GM12873 (cell line): ENCODE measurements at regions not wholly inside any gene's neighbourhood (a gene's known extent, or its start where the extent isn't known, plus 50 kb on each side); places are given as distances from the start of the nearest gene placed in this dataset.

Experiments
- TF ChIP-seq, protein P1 (sequence below): IDR thresholded peaks from 2 replicates; pipeline ENCODE4 v1.5.1; 2012; ENCODE audit warnings: low read depth, mild to moderate bottlenecking, moderate library complexity, low read length, control low read depth; ENCODE audit not compliant: insufficient read depth; ENCODE audit errors: missing control alignments

DNA sequence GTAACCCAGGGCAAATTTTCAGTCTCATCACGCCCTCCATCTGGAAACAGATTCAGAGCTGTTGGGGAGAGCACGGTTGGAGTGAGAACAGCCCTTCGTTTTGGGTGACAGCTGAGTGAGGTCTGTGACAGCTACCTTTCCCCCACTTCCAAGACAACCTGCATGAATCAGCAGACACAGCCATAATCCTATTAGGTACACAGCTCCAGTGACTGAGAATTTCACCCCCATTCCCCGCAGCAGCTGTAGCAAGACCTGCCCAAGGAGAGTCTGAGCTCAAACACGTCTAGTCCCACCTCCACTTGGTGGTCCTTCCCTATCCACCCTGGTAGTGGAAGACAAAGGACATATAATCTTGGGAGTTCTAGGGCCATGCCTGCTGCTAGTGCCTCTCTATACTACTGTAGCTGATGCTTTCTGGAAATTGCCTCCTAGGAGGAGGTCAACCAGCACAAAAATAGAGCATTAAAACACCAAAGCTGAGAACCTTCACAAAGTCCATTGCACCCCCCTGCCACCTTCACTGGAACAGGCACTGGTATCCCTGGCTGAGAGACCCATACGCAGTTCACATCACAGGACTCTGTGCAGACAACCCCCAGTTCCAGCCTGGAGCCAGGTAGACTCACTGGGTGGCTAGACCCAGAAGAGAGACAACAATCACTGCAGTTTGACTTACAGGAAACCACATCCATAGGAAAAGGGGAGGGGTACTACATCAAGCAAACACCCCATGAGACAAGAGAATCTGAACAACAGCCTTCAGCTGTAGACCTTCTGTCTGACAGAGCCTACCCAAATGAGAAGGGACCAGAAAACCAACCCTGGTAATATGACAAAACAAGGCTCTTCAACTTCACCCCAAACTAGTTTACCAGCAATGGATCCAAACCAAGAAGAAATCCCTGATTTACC lies 448.6 kb upstream of the CBLB start:
- TF ChIP-seq, protein P1, sequence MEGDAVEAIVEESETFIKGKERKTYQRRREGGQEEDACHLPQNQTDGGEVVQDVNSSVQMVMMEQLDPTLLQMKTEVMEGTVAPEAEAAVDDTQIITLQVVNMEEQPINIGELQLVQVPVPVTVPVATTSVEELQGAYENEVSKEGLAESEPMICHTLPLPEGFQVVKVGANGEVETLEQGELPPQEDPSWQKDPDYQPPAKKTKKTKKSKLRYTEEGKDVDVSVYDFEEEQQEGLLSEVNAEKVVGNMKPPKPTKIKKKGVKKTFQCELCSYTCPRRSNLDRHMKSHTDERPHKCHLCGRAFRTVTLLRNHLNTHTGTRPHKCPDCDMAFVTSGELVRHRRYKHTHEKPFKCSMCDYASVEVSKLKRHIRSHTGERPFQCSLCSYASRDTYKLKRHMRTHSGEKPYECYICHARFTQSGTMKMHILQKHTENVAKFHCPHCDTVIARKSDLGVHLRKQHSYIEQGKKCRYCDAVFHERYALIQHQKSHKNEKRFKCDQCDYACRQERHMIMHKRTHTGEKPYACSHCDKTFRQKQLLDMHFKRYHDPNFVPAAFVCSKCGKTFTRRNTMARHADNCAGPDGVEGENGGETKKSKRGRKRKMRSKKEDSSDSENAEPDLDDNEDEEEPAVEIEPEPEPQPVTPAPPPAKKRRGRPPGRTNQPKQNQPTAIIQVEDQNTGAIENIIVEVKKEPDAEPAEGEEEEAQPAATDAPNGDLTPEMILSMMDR = no peak

DNA sequence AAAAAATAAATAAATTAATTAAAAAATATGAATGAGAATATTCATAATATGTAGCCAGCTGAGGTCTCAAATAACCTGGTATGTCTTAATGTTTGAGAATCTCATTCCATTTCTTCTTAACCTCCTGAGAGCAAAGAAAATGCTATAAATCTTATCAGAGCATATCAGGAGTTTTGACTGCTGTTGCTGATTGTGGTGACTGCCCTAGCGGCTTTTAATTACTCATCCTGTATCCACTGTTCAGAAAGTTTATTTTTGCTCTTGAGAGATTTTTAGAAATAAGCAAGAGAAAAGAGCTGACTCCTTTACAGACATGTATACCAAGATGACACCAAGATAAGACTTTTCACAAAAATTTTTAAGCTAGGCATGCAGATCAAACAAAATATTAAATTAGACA lies 454.8 kb upstream of the CBLB start:
- TF ChIP-seq, protein P1 = no peak

DNA sequence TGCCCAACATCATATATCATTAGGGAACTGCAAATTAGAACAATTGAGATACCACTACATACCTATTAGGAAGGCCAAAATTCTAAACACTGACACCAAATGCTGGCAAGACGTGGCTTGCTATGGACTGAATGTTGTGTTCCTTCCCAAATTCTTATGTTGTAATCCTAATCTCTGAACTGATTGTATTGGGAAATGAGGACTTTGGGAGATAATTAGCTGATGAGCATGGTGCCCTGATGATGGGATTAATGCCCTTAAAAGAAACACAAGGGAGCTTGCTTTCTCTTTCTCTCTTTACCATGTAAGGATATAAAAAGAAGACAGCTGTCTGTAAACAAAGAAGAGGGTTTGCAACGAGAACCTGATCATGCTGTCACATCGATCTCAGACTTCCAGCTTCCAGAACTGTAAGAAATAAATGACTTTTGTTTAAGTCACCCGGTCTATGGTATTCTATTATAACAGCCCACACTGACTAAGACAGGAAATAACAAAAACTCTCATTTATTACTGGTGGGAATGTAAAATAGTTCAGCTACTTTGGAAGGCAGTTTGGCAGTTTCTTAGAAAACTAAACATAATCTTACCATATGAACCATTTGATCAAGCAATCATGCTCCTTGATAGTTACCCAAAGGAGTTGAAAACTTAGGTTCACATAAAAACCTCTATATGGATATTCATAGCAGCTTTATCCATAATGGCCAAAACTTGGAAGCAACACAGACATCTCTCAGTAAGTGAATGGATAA lies 458.3 kb upstream of the CBLB start:
- TF ChIP-seq, protein P1 = no peak

DNA sequence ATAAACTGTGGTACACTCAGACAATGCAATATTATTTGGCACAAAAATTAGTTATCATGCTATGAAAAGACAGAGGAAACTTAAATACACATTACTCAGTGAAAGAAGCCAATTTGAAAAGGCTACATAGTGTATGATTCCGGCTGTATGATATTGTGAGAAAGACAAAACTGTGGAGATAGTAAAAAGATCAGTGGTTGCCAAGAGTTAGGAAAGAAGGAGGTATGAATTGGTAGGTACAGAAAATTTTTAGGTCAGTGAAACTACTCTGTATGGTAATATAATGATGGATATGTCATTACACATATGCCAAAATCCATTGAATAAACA lies 458.8 kb upstream of the CBLB start:
- TF ChIP-seq, protein P1 = no peak

DNA sequence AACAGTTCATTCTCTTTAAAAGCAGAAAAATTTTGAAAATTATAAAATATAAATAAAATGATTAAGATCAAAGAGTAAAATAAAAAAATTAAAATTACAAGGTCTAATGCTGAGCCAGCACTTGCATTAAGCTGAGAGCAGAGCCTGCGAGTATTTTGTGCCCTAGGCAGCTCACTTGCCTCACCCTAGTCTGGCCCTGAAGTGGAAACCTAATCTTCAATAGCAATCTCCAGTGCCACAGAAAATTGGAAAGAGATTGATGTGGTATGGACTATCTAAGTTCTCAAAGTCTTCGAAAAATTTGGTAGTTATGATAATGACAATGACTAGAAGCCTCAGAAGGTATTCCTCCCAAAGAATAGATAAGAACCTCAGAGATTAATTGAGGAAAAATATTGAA lies 459.4 kb upstream of the CBLB start:
- TF ChIP-seq, protein P1 = no peak

DNA sequence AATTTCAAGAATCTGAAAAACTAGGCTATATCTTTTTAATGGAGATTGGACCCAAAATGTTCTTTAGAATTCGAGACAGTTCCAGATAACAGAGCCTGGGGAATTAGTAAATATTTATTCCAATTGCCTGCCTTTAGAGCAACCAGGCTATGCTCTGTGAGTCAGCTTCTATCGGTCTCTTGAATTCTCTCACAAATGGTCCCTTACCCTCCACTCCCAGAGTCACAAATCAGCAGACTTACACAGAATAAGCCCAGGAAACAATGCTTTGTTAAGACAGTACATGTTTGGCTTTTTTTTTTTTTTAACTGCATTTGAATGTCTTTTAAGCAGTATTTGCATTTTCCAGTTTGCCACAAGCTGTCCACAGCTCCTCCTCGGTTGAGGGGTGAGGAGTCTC lies 460.7 kb upstream of the CBLB start:
- TF ChIP-seq, protein P1 = no peak

DNA sequence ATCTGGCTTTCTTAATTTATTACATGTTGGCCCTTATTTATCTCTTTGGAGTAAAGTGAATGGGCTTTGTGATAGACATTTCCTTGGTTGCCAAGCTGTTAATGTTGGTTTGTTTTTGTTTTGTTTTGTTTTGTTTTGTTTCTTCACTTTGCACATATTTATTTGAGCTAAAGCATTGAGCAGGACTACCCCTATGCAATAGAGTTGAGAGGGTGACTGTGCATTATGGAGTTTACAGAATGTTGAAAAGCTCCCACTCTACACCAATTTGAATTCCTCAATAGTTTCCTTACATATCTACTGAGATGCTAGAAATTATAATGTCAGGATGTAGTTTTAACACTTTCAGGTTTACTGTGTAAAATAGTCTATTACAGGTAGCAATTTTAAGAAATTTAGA lies 462.8 kb upstream of the CBLB start:
- TF ChIP-seq, protein P1 = no peak
